GM21381 (cell line): ENCODE measurements at regions not wholly inside any gene's neighbourhood (a gene's known extent, or its start where the extent isn't known, plus 50 kb on each side); places are given as distances from the start of the nearest gene placed in this dataset.

Experiments used
- ATAC-seq: cut with Tn5 transposase; IDR thresholded peaks from one replicate; pipeline ENCODE4 v1.9.1; 2021; ENCODE audit warnings: mild to moderate bottlenecking, moderate library complexity; ENCODE audit not compliant: unreplicated experiment

DNA sequence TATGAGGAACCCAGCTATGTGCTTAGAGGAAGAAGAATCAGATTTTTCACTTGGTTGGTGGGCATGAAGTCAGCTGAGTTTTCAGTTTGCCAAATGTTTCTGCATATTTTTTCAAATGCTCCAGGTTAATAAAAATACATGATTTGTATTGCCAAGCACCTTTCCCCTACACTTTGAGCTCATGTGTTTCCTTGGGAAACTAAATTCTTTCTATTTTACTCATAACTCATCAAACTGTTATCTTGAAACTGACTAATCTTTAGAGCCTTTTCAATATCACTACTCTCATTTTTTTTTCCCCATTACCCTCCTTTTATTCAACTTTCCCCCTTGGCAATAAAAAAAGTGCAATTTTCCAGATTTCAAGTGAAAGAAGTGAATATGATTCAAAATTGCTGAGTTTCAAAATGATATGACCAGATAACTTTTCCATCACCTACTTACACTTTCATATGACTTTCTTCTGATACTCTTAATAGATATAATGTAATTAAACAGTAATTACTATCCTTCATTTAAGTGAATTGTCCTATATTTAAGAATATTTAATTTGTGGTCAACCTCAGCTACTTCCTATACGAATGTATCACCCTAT is 91.9 kb upstream of the SOX6 start:
- no peak for ATAC-seq

DNA sequence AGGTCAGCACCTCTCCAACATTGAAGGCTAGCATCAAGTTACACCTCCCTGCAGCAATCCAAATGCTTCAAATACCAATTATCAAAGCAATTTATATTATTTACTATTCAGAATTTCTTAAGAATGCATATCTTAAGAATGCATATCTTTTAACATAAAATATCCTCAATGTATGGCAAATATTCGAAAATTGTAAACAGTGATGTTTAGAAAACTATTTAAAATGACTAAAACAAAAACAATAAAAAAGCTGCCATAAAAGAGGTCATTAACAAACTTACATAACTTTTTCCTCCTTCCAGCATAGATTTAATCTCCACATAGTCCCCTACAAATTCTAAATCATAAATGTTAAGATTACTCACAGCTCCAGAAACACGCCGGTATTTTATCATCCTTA is 85.1 kb upstream of the SOX6 start:
- no peak for ATAC-seq

DNA sequence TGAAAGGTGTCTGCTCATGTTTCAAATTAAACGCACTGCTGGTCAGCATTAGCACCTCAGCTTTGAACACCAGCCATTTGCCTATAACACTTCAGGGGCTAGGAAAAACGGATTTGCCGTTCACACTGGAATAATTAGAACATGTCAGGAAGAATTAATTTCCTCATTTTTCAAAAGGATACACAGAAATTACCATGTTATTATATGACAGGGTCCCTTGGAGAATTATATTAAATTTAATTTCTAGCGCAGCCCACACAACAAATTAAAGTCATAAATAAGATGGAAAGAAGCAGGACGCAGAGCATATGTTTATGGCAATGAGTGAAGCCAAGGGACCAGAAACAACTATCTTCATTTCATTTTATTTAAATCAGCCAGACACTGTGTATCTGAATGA is 83.8 kb upstream of the SOX6 start:
- ATAC-seq: no peak

DNA sequence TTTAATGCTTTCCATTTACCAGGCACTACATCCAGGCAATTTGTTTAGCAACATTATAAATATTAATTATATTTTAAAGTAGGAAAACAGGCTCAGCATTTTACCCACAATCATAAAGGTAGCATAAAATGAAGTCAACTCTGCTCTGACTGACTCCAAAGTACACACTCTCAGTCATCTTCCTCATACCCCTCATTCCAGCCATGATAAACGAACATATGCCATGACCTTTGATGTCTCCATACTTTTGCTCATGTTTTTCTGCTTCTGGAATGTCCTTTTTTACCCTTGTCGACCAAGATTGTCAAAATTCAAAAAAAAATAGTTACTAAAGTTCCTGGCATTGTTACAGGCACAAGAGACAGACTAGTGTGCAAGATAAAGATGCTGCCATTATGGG is 77.7 kb upstream of the SOX6 start:
- no peak for ATAC-seq

DNA sequence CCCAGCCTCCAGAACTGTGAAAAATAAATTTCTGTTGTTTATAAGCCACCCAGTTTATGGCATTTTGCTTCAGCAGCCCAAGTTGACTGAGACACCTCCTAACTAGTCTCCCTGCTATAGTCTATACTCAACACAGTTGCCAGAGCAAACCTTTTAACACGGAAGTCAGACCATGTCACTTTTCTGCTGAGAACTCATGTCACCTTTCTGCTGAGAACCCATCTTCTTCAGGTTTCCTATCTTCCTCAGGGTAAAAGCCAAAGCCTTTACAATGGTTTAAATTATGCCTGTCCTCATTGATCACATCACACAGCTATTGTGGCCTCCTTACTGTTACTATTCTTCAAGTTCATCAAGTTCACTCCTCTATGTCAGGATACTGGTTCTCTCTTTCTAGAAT is 74.3 kb upstream of the SOX6 start:
- no peak for ATAC-seq

DNA sequence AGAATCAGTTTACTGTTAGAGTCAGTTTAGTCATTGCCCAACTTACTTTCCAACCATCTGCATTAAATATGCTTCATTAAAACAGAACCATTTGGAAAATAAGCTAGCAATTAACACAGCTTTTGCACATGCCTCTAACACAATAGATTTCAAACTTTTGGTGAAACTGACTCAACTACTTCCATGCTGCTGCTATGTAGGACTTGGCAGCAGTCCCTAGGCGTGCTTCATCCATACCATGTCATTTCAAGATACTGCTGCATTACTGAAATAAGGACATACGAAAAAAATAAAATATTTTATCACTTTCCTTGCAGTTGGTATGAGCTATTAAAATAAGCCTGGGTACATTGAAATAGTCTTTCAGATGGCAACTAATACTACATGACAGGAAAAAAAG is 65.5 kb upstream of the SOX6 start:
- ATAC-seq: no peak

DNA sequence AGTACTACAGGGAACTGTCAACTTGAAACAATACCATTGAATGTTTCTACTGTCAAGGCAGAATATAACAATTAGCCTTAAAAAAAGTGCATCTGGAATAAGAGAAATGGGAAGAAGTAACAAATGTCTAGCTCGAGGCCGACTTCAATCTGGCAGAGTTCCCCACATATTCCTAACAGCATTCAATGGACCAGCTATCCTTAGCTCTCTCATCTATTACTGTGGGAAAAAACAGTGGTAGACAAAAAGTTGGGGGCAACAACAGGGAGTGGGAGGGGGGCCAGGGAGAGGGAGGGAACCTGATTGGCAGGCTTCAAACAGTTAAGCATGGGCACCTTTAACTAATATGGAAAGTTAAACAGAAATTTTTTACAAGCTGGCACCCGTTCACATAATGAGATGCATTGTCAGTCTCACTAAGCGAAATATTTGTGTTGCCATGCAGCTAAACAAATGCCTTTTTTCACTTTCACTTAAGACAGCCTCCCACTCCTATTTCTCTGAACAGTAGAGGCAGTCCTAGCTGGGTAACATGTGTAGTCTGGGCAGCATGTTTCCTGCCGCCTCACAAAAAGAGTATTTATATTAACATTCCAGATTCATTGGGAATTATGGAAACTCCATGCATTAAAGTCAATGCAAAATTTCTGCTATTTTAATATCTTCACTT is 62.2 kb upstream of the SOX6 start:
- no peak for ATAC-seq

DNA sequence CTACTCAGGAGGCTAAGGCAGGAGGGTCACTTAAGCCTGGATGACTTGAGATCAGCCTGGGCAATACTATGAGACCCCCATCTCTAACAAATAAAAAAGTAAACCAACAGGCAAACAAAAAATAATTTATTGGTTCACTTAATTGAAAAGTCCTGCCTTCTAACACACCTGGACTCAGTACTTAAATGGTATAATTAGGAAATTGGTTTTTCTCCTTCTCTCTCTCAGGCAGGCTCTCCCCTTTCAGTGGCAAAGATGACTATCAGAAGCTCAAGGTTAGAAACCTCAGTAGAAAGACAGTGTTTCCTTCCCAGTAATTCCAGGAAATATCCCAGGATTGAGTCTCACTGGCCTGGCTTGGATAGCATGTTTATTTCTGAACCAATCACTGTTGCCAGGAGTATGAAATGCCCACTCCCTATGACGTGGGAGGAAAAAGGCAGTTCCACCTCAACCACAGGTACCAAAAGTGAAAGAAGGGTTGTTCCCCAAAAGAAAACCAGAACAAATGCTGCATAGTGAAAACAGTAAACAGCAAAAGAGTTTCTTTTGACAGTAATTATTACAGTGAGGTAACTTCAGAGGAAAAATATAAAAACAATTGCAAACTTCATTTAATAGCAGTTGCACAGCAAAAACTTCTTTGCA is 56.3 kb upstream of the SOX6 start:
- ATAC-seq: peak; percentile 73

DNA sequence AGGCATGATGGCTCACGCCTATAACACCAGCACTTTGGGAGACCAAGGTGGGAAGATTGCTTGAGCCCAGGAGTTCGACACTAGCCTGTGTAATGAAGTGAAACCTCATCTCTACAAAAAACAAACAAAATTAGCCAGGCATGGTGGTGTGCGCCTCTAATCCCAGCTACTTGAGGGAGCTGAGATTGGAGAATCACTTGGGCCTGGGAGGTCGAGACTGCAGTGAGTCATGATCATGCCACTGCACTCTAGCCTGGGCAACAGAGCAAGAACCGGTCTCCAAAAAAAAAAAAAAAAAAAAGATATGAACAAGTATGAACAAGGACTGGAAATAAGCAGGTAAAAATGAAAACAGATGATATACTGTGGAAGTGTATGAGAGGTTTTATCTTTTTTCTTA is 54.1 kb upstream of the SOX6 start:
- ATAC-seq: no peak

DNA sequence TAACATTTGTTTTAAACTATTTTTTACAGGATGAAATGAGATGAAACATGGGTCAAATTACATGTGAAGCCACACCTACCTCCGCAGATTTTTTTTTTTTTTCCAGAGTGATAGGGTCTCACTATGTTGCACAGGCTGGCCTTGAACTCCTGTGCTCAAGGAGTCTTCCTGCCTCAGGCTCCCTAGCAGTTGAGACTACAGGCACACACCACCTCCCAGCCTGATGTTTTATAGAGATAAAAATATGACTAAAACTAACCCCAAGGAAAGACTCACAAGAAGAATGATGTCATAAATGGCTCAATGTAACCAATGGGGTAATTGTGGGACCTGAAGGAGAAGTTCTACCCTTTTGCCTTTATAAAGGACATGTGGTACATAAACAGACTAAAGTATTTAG is 52.3 kb upstream of the SOX6 start:
- no peak for ATAC-seq

DNA sequence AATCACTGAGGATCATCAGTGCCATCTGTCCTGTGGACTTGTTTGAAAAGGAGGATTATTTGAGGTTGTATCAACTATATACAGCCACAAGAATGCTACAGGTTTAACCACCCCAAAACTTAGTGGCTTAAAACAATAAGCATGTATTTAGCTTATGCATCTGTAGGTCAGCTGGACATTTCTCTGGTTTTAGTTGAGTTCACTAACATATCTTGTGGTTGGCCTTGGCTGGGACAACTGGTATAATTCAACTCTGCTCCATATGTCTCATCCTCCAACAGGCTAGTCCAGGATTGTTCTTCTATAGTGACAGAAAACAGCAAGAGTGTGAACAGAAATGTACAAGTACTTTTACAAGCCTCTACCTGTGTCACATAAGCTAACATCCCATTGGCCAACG is 49.9 kb upstream of the SOX6 start:
- ATAC-seq: no peak
